Cerebellar nuclear complex (tissue), 1 donor: ENCODE measurements at regions not wholly inside any gene's neighbourhood (a gene's known extent, or its start where the extent isn't known, plus 50 kb on each side); places are given as distances from the start of the nearest gene placed in this dataset.

ENCODE experiments used
- DNase-seq, 2 experiments: peaks; one replicate each; lab custom pipeline; 2025; lab: John Stamatoyannopoulos, UW

DNA sequence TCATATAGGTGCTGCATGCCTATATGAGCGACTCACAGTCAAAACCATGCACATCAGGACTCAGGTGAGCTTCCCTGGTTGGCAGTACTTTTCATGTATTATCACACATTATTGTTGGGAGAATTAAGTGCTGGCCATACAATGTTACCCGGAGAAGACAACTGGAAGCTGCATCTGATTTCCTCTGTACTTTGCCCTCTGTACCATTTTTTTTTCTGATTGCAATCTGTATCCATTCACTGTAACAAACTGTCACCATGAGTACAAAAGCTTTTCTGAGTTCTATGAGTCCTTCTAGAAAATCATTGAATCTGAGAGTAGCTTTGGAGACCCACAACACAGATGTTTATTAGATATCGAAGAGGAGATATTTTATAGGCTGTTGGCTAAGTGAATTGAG, 651.0 kb downstream of the NR2F1-AS1 start:
- no peak for DNase-seq

DNA sequence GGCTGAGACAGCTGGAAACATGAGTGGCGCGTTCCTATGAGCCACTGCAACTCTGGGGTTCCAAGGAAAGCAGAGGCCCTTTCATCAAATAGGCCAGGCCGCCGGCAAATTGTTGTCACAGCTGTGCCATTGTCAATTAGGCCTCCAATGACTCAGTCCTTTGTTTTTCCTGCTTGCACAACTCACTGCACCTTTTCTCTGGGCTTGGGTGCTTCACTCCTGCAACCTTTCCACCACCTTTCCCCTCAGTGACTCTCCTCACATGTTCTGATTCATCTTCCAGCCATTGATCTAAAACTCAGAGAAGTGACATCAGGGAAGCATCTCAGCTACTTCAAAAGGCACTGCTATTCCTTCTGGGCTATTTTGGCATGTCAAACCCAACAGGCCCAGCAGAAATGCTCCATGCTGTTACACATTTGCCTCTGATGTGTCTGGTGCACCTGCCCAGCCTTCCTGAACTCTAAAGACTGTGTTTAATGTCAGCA, 653.7 kb downstream of the NR2F1-AS1 start:
- no peak for DNase-seq

DNA sequence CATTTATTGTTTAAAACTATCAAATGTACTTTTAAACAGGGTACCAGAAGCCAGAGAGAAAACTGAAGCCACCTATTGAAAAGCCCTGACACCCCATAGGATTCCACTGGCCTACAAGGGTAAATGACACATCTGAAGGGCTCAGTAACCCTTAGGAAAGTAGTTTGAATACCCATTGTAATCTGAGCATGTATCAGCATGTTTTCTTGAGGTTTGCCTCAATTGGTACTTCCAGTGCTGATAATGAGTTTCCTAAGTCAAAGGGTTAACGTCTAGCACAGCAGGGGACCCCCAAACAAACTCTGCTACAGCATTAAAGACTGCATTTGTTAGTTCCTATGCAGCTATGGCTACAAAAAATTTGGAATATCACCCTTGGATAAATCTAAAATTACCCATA, 657.1 kb downstream of the NR2F1-AS1 start:
- no peak for DNase-seq

DNA sequence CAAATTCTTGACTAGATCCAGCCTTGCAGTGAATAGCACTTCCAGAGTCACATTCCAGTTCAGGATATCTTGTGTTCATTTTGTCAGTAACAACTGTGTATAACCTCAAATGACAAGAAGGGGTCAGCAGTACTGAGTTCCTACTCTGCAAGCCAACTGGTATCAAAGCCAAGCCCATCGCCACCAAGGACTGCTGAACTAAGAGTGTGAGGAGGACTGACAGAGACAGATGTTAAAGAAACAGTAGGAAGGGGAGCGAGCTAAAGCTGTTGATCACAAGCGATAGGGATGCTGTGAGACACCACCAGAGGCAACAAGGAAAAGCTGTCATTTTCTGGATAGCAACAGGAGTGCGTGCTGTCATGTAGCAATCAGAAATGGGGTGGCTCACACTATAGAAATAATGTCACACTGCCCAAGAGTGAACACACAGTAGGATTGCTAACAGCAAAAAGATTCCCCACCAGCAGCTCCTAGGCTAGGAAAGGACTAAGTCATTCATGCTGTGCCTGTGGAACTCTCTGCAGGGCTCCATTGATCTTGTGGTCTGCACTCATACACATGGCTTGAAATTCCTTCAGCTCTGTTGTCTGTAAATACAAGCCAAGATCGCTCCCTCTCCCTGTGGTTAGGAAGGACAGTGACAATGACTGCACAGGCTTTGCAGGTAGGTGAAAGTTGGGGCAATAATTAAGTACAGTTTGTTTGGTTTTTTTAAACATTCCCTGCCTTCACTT, 658.6 kb downstream of the NR2F1-AS1 start:
- DNase-seq: no peak

DNA sequence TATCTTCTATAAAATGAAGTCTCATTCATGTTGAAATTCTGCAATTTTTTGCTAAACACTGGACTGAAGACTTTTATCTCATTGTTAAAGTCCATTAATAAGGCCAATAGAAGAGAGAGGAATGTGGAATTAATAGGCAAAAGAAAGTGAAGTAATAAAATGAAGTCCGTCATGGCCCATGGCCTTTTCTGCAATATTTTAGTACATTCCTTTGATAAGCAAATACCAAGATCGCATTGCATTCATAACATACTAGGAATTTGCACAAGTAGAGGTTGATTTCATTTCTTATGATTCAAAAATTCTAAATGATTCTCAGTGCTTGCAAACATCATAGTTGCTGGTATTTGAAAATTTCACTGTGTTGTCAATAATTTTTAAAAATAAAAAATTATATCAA, 664.0 kb downstream of the NR2F1-AS1 start:
- no peak for DNase-seq

DNA sequence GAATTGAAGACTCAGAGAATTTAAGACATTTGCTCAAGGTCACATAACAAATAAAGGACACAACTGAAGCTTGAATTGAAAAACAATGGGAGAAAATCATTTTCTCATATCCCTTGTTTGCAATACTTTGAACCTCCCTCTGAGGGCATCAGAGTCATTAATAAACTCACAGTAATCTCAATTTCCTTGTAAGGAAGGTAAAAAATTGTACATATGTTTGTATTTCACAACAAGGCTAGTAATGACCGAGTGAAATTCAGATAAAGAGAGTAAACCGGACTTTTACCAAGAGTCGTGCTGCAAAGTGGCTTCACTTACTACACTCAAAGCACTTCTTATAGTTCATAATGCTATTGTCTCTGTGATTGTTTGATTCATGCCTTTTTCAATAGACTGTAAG, 665.0 kb downstream of the NR2F1-AS1 start:
- DNase-seq: no peak

DNA sequence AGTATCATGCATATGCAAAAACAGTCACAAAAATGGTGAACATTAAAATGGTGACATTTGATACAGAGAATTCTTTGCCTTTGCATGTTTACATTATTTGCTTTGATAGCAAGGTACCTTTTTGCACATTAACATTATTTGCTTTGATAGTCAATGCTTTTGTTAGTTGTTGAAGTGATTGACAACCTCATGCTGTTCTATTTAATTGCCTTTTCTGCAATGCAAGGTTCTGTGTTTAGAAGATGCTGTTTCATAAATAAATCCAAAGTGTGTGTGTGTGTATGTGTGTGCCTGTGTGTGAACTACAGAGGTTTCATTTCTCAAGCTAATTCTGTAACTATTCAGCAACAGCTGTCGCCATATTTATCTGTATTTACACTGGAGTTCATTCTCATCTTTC, 668.7 kb downstream of the NR2F1-AS1 start:
- no peak for DNase-seq

DNA sequence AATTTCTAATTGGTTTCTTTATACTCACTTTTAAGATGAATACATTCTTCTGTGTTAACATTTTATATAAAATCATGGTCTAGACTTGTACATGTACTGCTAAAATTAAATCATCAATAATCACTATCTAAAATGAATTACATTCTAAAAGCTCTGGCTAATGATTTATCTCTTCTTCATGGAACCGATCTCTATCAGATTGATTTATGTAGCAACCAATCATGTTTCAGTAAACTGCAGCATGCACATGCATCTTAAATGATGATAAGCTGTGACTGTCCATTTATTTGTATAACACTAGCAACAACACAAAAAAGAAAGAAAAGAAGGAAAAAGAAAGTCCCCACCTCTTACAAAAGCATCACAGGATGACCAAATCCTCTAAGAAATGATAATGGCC, 669.2 kb downstream of the NR2F1-AS1 start:
- no peak for DNase-seq

DNA sequence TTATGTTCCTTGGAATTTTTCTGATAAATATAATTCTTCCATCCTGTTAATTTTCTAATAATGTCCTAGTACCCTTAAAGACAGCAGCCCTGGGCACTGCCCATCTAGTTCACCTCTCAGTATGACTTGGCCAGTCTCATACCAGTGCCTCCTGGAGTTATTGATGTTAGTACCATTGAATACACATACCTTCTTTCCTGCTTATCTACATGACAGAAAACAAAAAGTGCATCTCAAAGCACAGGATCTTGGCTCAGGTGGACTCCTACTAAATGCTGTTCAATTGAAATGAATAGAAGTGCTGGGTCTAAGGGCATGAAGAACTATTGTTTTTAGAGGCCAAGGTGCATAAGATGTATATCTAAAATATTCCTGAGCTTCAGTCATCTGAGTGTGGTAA, 669.7 kb downstream of the NR2F1-AS1 start:
- DNase-seq: no peak

DNA sequence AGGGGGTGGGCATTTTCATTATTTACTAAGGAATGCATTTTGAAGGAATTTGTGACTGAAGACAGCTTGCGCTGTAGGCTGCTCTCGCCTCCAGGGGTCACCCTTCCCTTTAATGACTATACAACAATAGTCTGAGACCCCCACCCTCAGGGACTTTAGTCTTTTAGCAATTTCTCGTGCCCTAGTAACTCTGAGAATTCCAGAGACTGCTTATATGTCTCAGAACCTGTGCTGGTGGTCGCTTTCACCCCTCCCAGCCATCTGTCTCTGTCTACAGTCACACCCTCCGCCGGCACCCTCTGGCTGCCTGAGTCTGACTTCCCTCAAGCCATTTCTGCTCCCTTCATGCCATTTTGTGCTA, 671.4 kb downstream of the NR2F1-AS1 start:
- DNase-seq: no peak

DNA sequence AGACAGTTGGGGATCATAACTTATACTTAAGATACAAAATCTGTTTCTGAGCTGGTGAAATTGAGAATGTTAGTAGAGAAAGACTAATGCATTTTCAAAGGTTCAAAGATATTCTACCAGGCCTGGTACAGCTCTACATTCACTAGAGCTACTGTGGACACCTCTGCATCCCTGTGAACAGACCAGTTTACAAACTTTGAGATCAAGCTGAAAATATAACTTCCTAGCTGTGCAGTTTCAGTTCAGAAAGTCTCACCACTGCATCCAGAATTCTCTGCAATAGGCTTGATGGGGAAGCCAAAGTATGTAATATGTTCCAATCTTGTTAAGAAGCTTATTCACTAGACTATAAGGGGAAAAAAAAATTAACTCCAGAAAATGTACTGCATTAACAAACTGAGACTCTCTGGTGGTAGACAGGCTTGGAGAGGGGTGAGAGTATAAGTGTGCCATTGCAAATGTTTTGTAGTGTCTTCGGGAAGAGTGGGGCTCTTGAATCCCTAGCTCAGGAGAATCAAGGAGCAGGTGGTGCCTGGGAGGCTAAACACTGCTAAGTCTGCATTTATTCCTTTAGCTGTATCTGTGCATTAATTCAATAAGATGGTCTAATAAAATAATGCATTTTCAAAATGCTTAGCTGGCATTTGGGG, 671.9 kb downstream of the NR2F1-AS1 start:
- no peak for DNase-seq

DNA sequence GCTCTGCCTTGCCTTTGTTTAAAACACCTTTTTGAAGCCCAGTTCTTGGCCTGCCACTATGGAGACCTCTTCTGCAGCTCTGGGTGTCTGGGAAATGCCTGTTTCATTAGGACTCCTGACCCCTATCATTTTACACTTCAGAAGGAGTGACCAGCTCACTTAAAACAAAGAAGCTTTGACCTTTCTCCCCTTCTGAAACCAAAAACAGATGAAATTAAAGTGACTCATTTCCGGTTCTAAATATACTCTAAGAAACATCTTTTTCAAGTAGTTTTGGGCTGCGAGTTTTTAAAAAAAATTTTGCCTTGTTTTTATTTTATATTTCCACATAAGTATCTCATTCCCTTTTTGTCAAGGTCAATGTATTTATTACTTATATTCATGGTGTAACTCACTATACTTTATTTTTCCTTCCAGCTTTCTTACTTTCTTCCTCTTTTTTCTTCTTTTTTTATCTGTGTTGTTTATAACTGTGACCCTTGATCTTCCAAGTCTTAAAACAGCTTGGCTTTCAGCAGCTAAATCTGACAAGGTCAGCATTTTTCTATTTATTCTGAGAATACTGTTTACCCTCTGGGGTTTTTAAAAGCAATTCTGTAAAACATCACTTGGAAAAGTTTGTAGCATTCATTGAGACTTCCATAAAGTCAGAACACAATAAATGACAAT, 672.9 kb downstream of the NR2F1-AS1 start:
- no peak for DNase-seq

DNA sequence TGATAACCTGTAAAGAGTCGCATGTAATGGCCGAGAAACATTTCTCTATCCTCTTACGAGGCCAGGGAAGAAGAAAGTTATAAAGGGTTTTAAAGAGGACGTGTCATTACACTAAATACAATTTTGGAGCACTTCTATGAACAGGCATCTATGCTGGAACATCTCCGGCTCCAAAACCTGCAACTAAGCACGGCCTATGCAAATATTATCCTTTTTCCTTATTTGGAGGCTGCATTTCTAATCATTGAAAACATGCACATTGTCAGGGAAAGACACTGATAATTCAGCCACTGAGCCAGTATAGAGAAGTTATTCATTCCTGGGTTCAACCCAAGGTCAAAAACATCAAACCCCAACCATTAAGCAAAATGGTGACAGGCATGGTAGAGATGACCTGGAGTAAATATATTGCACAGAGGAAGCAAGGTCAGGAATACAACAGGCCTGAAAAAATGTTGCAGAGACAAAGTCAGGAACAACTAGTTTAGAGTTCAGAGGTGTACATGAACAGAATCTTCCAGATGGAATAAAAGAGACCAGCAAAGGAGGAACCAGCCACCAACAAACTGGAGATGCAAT, 674.1 kb downstream of the NR2F1-AS1 start:
- no peak for DNase-seq

DNA sequence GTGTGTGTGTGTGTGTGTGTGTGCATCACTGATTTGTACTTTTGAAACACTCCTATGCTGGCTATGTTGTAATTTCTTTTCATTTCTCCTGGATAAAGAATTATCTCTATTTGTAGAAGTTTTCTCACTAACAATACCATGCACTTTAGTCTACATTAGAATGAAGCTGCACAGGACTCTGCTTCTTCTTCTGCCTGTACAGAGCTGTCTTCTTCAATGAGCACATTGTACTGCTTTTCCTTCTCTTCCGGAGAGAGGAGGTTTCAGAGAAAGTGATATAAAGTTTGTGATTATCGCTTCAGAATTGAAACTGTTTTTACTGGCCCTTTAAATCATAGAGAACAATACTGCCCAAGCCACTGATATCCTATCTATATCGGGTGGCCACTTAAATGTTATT, 677.0 kb downstream of the NR2F1-AS1 start:
- DNase-seq: no peak

DNA sequence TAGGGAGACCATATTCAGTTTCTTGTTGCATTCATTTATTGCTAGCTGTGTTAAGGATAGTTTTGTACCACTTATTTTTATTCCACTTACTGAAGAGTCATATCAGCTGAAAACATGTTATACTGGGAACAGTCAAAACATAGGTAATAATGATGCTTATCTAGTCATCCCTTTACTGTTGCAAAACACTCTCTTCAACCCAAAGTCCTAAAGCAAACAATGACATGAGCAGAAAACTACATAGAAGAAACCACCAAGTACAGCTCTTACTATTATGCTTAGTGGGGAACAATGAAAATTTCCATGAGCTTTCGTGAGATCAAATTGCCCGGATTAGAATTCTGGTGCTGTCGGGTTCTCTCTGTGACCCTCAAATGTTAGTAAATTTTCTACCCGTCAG, 681.4 kb downstream of the NR2F1-AS1 start:
- no peak for DNase-seq

DNA sequence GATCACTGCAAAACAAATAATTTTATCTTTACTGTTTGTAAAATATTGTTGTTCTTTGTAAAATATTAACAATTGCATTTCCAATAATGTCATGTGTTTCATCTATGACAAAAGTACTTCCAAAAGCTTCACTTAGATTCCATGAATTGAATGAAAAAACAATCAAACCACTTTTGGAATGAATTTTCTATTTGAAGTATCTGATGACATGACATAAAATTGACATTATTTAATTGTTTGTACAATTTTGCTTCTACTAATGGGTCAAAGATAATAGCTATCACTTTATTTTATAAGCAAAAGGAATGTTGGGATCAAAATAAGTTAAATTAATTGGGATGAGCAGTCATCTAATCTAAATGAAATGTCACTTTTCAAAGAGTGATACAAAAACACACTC, 684.3 kb downstream of the NR2F1-AS1 start:
- no peak for DNase-seq

DNA sequence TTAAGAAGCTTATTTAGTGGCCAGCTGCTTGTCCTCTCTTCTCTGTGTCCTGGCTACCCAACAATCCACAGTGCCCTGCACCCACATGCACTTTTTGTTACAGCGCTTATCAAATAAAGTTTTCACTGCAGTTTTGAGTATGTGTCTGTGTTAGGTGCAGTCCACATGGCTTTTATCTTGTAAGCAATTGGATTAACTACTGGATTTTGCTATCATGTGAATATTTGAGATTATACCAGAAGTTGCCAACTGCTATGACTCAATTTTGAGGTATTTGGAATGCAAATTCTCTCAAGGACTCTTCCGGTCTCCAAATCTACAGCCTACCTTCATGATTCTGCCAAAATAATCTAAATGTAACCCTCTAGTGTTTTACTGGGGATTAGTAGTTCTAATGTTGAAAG, 690.2 kb downstream of the NR2F1-AS1 start:
- no peak for DNase-seq

DNA sequence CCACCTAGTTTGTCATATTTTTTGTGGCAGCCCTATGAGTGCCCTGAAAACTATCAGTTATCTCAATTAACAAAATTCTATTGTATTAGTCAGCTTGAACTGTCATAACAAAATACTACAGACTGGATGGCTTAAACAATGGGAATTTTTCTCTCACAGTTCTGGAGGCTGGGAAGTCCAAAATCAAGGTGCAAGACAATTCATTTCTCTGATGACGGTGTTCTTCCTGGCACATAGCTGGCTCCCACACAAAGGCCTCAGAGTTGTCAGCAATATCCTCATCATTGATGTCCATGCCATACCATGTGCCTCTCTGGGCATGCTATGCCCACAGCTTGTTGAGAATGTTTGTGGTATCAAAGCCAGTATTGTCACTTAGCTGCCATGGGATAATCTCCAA, 691.9 kb downstream of the NR2F1-AS1 start:
- no peak for DNase-seq

DNA sequence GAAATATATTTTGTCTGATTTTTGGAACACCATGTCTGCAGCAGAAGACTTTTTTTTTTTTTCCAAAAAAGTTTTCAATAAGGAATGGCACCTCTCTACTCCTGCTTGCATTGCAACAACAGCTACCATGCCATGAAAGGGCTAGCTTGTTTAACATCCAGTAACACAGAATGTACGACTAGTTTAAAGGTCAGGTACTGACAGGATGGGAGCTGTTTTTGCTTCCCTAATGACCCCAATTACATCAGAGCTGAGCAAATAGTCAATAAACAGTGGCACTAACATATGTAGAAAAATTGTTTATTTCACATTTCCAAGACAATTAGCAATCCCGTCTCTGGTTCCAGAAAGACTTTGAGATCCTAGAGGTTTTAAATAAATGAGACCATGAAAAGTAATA, 693.8 kb downstream of the NR2F1-AS1 start:
- no peak for DNase-seq

DNA sequence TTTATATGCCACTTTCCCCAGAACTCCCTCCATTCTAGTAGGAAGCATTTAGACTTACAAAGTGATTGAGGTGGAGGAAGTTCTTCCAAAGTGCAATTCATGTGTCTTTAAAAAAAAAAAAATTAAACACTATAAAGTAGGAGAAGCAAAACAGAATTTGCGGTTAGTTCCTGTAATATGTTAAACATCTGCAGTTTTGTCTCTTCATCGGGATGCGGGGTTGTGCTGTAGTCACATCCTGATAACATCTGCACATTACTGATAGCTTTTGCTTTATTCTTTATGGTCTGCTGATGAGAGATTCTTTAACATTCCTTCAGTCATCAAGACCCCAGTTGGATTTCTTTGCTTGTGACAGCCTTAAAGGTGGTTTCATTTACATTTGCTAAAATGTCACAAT, 694.3 kb downstream of the NR2F1-AS1 start:
- DNase-seq: no peak

DNA sequence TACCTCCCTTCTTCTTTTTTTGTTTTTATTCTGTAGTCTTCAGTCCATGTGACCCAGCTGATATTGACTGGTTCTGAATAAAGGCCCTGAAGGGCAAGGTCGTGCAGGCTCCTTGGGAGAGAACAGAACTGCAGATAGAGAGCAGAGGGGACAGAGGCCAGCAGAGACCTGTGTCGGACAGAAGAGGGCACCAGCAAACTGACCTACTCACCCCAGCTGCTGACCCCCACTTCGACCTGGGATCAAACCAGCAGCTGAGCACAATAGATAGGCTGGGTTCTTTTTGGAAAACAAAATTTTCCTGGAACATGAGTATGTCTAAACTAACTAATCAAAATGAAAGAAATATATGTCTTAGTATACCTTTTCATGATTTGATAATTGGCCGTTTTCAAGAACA, 695.1 kb downstream of the NR2F1-AS1 start:
- DNase-seq: no peak

DNA sequence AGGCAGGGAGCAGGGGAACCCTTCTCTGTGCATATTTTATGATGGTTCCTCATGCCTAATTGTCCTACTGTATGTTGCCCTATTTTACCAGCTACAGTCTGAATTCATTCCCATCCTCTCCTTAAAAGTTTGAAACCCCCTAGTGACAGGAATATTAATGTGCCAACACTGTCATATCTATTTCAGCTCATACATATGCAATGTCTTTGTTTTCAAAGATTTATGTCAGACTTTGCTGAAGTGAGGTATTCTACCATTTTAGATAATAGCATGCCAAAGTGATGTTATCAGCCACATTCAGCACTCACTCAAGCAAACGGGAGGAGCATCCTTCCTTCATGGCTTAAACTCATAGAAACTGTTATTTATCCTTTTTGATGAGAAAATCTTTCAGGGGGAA, 696.5 kb downstream of the NR2F1-AS1 start:
- no peak for DNase-seq
